WTC11 (cell line): ENCODE measurements at regions not wholly inside any gene's neighbourhood (a gene's known extent, or its start where the extent isn't known, plus 50 kb on each side); places are given as distances from the start of the nearest gene placed in this dataset.

Experiments used
- ATAC-seq: fragments of 200-7000 bp; cut with Tn5 transposase; 2 replicates; pipeline ENCODE4 v1.10.0; 2021; ENCODE audit warnings: mild to moderate bottlenecking, moderate library complexity
- CTCF ChIA-PET: fragments of 300-600 bp; sonication (Branson Sonifier 250); formaldehyde crosslinking; loops from one replicate; lab custom pipeline; 2021; ENCODE audit warnings: antibody characterized with exemption; lab: Charles Lee
- POLR2A ChIA-PET: fragments of 350-600 bp; sonication (Branson Sonifier 250); formaldehyde crosslinking; loops from one replicate; lab custom pipeline; 2021; ENCODE audit warnings: antibody characterized with exemption; lab: Charles Lee
- DNase-seq: peaks from one replicate; pipeline ENCODE4 v3.0.0; 2021; ENCODE audit warnings: low spot score
- H3K27ac Mint-ChIP-seq: 2 replicates; pipeline ENCODE4 v1.8.0; 2021; ENCODE audit warnings: mixed read lengths
- H3K27me3 Mint-ChIP-seq: 2 replicates; pipeline ENCODE4 v1.8.0; 2021; ENCODE audit warnings: low read depth, mild to moderate bottlenecking, moderate library complexity, mixed read lengths
- H3K36me3 Mint-ChIP-seq: 2 replicates; pipeline ENCODE4 v1.8.0; 2021; ENCODE audit warnings: mixed read lengths
- H3K4me1 Mint-ChIP-seq: 2 replicates; pipeline ENCODE4 v1.8.0; 2022; ENCODE audit warnings: mixed read lengths
- H3K4me3 Mint-ChIP-seq: 2 replicates; pipeline ENCODE4 v1.8.0; 2021; ENCODE audit warnings: mild to moderate bottlenecking, moderate library complexity, mixed read lengths
- H3K9me3 Mint-ChIP-seq: 2 replicates; pipeline ENCODE4 v1.8.0; 2021; ENCODE audit warnings: mixed read lengths
- EMX1 ChIP-seq: fragments of 250-450 bp; sonication (Bioruptor Pico); IDR thresholded peaks from 2 replicates; pipeline ENCODE4 v1.8.0; 2021; ENCODE audit warnings: mild to moderate bottlenecking
- FOXP1 ChIP-seq: sonication (generic); formaldehyde crosslinking; IDR thresholded peaks from 2 replicates; pipeline ENCODE4 v1.8.0; 2022; ENCODE audit warnings: missing genetic modification reagents, mild to moderate bottlenecking, moderate library complexity, borderline replicate concordance
- GABPB1 ChIP-seq: sonication (generic); formaldehyde crosslinking; IDR thresholded peaks from 2 replicates; pipeline ENCODE4 v1.8.1; 2023; ENCODE audit warnings: mild to moderate bottlenecking, missing genetic modification reagents
- GRHL2 ChIP-seq: fragments of 250-450 bp; sonication (Bioruptor Pico); IDR thresholded peaks from 2 replicates; pipeline ENCODE4 v1.8.0; 2022; ENCODE audit warnings: mild to moderate bottlenecking, moderate library complexity; ENCODE audit not compliant: insufficient replicate concordance, severe bottlenecking
- JUN ChIP-seq: sonication (generic); formaldehyde crosslinking; IDR thresholded peaks from 2 replicates; pipeline ENCODE4 v1.8.0; 2023; ENCODE audit warnings: mild to moderate bottlenecking, missing genetic modification reagents
- MAX ChIP-seq: sonication (generic); formaldehyde crosslinking; IDR thresholded peaks from 2 replicates; pipeline ENCODE4 v1.8.0; 2022; ENCODE audit warnings: mild to moderate bottlenecking, missing genetic modification reagents
- MLX ChIP-seq: sonication (generic); formaldehyde crosslinking; IDR thresholded peaks from 2 replicates; pipeline ENCODE4 v1.8.1; 2023; ENCODE audit warnings: mild to moderate bottlenecking, missing genetic modification reagents, moderate library complexity
- MXD4 ChIP-seq: fragments of 250-450 bp; sonication (Bioruptor Pico); IDR thresholded peaks from 2 replicates; pipeline ENCODE4 v1.8.0; 2021; ENCODE audit warnings: mild to moderate bottlenecking, moderate library complexity, borderline replicate concordance
- NR1H2 ChIP-seq: sonication (generic); formaldehyde crosslinking; IDR thresholded peaks from 2 replicates; pipeline ENCODE4 v1.9.0; 2021; ENCODE audit warnings: mild to moderate bottlenecking, moderate library complexity, missing genetic modification reagents
- NR2C2 ChIP-seq: sonication (generic); formaldehyde crosslinking; IDR thresholded peaks from 2 replicates; pipeline ENCODE4 v1.8.0; 2022; ENCODE audit warnings: mild to moderate bottlenecking, missing genetic modification reagents
- PRDM15 ChIP-seq: sonication (generic); formaldehyde crosslinking; IDR thresholded peaks from 2 replicates; pipeline ENCODE4 v1.8.0; 2022; ENCODE audit warnings: missing genetic modification reagents
- SMAD3 ChIP-seq: sonication (generic); formaldehyde crosslinking; IDR thresholded peaks from 2 replicates; pipeline ENCODE4 v1.8.0; 2022; ENCODE audit warnings: missing genetic modification reagents, mild to moderate bottlenecking, borderline replicate concordance
- ZMAT4 ChIP-seq: fragments of 250-450 bp; sonication (Bioruptor Pico); IDR thresholded peaks from 2 replicates; pipeline ENCODE4 v1.9.0; 2021; ENCODE audit warnings: mild to moderate bottlenecking
- ZNF138 ChIP-seq: sonication (generic); formaldehyde crosslinking; conservative IDR thresholded peaks from 2 replicates; pipeline ENCODE4 v1.8.1; 2022; ENCODE audit warnings: mild to moderate bottlenecking, moderate library complexity, missing genetic modification reagents
- ZNF219 ChIP-seq: sonication (generic); formaldehyde crosslinking; IDR thresholded peaks from 2 replicates; pipeline ENCODE4 v1.8.0; 2023; ENCODE audit warnings: missing genetic modification reagents, mild to moderate bottlenecking, borderline replicate concordance
- TF ChIP-seq, protein P1 (sequence below): fragments of 250-450 bp; sonication (Bioruptor Pico); IDR thresholded peaks from 2 replicates; pipeline ENCODE4 v1.8.0; 2021; ENCODE audit warnings: mild to moderate bottlenecking
- TF ChIP-seq, protein P2 (sequence below): fragments of 250-450 bp; sonication (Bioruptor Pico); IDR thresholded peaks from 2 replicates; pipeline ENCODE4 v1.9.0; 2021; ENCODE audit warnings: mild to moderate bottlenecking

- TF ChIP-seq, protein P1, sequence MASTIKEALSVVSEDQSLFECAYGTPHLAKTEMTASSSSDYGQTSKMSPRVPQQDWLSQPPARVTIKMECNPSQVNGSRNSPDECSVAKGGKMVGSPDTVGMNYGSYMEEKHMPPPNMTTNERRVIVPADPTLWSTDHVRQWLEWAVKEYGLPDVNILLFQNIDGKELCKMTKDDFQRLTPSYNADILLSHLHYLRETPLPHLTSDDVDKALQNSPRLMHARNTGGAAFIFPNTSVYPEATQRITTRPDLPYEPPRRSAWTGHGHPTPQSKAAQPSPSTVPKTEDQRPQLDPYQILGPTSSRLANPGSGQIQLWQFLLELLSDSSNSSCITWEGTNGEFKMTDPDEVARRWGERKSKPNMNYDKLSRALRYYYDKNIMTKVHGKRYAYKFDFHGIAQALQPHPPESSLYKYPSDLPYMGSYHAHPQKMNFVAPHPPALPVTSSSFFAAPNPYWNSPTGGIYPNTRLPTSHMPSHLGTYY (CRISPR knock-in tag): no peak
- TF ChIP-seq MXD4 (CRISPR knock-in tag): no peak
These were observed 97.1 kb downstream of the RPL27A start (continued) for GRCh38 chr11:8779732-8780131.

DNA sequence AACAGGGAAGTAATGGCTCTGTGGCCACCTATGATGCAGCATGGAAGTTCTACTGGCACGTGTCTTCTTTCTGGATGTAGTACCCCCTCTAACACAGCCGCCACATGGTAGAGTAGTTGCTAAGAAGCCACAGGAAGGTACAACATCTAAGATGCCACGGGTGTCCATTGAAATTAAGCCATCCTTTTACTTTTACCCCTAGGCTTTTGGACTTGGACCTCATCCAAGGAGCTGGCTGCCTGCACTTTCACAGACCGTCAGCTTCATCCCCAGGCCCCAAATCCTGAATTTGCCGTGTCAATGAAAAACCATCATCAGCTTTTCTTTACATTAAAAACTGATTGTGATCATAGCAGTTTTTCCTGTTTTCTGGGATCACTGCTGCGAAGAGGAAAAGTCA is 102.4 kb downstream of the RPL27A start:
- no peaks in the 10 kb centered on the region for H3K9me3 Mint-ChIP-seq
- DNase-seq (no peak), ATAC-seq (no peak)
- ChIA-PET CTCF (interaction anchor here (0.7 kb wide), 1 partner anchor 198 kb away, joined by 3 read pairs; no protein-coding TSS in a partner anchor), POLR2A (interaction anchor here (0.7 kb wide), 1 partner anchor 243 kb away, joined by 3 read pairs; no protein-coding TSS in a partner anchor)
- no peaks in the 10 kb centered on the region for H3K36me3 Mint-ChIP-seq
- no peak overlapping the region for H3K27ac Mint-ChIP-seq
- H3K27me3 Mint-ChIP-seq: no peaks in the 10 kb centered on the region
- TF ChIP-seq GABPB1 (CRISPR knock-in tag) (no peak), MLX (no peak)
- no peak overlapping the region for H3K4me3 Mint-ChIP-seq
- peaks cover 18% of the 10 kb centered on the region for H3K4me1 Mint-ChIP-seq

DNA sequence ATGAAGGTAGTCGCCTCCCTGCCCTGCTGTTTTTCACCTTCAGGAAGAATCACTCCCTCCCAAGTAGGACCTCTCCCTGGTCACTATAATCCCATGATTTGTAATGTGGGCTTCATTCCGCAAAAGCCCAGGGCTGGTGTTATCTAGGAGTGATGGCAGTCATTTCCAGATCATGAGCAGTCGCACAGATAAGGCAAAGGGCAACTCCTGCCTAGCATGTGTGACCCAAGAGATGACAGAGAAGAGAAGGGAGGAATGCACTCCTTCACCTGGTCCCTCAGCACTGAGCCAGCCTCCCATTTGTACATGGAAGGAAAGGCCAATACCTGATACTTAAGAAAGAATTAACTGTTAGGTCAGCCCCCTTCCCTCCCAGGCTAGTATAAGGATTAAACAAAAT is 102.9 kb downstream of the RPL27A start:
- ChIA-PET CTCF (interaction anchor here (1.1 to 1.5 kb wide), 2 partner anchors 8 to 97 kb away, joined by 3 to 4 read pairs; no protein-coding TSS in a partner anchor), POLR2A (no interaction called here)
- H3K9me3 Mint-ChIP-seq: no peaks in the 10 kb centered on the region
- TF ChIP-seq JUN: no peak
- no peak for TF ChIP-seq MAX (CRISPR knock-in tag)
- TF ChIP-seq PRDM15 (CRISPR knock-in tag): no peak
- no peak for TF ChIP-seq SMAD3
- TF ChIP-seq GRHL2: no peak
- TF ChIP-seq ZMAT4 (CRISPR knock-in tag): no peak
- TF ChIP-seq, protein P2, sequence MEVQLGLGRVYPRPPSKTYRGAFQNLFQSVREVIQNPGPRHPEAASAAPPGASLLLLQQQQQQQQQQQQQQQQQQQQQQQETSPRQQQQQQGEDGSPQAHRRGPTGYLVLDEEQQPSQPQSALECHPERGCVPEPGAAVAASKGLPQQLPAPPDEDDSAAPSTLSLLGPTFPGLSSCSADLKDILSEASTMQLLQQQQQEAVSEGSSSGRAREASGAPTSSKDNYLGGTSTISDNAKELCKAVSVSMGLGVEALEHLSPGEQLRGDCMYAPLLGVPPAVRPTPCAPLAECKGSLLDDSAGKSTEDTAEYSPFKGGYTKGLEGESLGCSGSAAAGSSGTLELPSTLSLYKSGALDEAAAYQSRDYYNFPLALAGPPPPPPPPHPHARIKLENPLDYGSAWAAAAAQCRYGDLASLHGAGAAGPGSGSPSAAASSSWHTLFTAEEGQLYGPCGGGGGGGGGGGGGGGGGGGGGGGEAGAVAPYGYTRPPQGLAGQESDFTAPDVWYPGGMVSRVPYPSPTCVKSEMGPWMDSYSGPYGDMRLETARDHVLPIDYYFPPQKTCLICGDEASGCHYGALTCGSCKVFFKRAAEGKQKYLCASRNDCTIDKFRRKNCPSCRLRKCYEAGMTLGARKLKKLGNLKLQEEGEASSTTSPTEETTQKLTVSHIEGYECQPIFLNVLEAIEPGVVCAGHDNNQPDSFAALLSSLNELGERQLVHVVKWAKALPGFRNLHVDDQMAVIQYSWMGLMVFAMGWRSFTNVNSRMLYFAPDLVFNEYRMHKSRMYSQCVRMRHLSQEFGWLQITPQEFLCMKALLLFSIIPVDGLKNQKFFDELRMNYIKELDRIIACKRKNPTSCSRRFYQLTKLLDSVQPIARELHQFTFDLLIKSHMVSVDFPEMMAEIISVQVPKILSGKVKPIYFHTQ (CRISPR knock-in tag): no peak
- TF ChIP-seq NR2C2: no peak
- no peak for TF ChIP-seq EMX1
- no peak for TF ChIP-seq NR1H2
- no peak for TF ChIP-seq ZNF219 (CRISPR knock-in tag)
- no peak for TF ChIP-seq ZNF138 (CRISPR knock-in tag)
- TF ChIP-seq FOXP1 (CRISPR knock-in tag): no peak
- peaks cover 19% of the 10 kb centered on the region for H3K4me1 Mint-ChIP-seq
- H3K27me3 Mint-ChIP-seq: no peaks in the 10 kb centered on the region
- ATAC-seq (no peak), DNase-seq (no peak)
- no peaks in the 10 kb centered on the region for H3K36me3 Mint-ChIP-seq
- H3K4me3 Mint-ChIP-seq: no peak overlapping the region
- H3K27ac Mint-ChIP-seq: no peak overlapping the region
